ENCODE measurements at regions not wholly inside any gene's neighbourhood (a gene's known extent, or its start where the extent isn't known, plus 50 kb on each side); places are given as distances from the start of the nearest gene placed in this dataset.
A peak's percentile ranks its signal among the peaks of the same experiment; 100 is the strongest.
"Not testable (repeated sequence)": the region's sequence is repeated elsewhere in the genome, so short reads cannot be mapped to it uniquely, and the experiment has no call there.

DNA sequence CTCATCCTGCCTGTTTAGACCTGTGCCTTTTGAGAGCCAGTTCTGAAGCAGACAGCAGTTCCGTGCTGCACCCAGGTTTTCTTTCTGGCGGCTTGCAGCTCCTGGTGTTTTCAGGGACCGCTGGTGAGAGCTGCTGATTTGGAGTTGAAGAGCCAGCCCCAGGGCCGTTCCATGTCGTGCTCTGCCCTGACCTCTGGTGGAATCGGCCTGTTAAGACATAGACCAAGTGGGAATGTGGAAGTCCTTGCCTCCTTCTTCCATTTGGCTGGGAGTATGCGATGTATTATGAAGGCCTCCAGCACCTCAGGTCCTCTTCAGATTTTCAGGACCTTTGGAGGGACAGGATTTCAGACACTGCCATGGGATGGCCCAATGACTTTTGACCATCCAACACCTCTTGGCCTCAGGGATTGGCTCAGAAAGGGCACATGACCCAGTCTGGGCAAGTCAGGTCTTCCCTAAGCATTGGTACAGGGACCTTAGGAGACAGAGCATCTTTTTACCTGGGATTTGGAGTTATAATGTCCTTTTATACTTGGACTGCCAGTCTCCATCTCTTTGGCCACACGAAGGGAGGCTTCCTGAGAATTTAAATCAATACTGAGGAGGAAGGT, 136.1 kb upstream of the CLINT1 start:
- peak; percentile 64 for DNase-seq

DNA sequence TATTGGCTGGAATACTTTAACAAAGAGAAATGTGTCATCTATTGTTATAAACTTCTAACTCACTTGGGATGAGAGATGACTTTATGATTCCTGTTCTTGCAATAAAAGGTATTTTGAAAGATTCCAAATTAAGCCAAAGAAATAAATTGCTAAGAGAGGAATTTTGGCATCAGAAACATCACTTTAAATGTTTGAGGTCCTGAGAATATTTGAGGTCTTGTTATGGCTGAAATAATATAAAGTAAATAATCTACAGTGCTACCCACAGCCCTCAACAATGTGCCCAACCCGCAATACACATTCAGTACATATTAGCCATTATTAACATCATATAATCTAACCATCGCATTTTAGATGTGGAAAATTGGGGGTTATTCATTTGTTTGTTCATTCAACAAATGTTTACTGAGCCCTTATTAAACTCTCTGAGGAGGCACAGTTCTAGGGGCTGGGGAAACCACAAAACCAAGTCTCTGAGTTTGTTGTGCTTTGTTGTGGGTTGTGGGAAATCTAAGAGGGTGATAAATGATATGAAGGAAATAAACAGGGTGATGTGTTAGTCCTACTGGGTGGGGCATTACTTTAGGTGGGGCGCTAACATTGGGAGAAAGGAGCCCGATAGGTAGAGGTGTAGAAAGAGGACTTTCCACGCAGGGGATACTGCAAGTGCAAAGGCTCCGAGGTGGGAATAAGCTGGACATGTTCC, 135.2 kb upstream of the CLINT1 start:
- no peak for DNase-seq

DNA sequence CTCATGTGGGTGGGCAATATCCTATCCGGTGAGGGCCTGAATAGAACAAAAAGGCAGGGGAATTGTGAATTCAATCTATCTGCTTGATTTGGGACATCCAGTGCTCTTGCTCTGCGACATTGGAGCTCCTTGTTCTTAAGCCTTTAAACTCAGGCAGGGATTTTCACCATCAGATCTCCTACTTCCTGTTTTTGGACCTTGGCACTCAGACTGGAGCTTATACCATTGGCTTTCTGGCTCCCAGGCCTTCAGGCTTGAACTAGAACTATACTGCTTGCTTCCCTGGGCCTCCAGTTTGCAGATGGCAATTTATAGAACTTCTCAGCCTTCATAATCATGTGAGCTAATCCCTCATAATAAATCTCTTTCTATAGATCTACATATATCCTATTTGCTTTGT, 134.3 kb upstream of the CLINT1 start:
- no peak for DNase-seq

DNA sequence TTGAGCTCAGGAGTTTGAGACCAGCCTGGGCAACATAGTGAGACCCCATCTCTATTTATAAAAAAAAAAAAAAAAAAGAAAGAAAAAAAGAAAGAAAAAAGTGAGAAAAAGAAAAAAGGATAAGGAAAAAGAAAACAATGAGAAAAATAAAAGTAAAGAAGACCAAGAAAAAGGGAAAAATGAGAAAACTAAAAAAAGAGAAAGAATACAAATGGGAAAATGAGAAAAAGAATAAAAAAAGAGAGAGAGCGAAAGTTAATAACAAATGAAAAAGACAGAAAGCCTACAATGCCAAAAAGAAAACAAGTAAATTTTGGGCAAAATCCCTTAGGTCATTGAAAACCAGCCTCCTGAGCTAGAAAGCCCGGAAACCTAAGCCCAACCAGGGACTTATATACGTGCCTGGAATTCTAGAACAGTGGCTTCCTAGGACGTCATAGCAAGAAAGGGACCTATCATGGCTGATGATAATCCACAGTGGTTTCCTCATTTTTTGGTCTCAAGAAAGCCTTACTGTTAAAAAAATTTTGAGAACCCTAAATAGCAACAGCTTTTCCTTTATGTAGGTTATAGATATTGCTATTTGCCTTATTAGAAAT, 131.7 kb upstream of the CLINT1 start:
- no peak for DNase-seq

DNA sequence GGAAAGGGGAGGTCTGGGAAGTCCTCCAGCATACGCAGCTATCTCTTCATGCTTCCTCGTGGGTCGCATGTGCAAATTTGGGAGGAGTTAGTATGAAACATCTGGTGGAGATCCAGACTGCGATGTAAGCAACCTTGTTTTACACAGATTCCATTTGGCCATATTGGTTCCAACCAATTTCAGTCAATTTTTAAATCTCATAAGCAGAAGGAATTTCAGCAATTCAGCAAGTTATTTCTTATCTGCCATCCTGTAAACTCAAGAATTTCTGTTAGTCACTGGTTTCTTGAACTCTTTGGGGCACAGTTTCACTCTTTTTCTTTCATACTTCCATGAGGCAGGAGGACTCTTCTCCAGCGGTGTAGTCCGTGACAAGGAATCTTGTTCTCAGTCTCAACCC, 130.4 kb upstream of the CLINT1 start:
- no peak for DNase-seq

DNA sequence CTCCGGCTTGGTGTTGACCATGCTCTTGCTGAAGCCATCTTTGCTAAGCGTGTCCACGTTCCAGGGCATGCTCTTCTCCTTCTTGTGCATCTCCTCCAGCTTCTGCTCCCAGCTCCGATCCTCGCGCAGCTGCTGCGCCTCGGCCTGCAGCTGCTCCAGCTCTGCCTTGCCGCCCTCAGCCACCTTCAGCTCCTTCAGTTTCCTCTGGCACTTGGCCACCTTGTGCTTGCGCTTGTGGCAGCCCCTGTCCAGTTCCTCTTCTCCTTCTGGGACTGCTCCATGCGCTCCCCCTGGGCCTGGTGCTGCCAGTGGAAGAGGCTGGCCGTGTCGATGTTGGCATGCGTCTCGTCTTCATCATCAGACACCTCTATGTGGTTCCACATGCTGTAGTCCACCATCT, 128.3 kb upstream of the CLINT1 start:
- DNase-seq: no peak

DNA sequence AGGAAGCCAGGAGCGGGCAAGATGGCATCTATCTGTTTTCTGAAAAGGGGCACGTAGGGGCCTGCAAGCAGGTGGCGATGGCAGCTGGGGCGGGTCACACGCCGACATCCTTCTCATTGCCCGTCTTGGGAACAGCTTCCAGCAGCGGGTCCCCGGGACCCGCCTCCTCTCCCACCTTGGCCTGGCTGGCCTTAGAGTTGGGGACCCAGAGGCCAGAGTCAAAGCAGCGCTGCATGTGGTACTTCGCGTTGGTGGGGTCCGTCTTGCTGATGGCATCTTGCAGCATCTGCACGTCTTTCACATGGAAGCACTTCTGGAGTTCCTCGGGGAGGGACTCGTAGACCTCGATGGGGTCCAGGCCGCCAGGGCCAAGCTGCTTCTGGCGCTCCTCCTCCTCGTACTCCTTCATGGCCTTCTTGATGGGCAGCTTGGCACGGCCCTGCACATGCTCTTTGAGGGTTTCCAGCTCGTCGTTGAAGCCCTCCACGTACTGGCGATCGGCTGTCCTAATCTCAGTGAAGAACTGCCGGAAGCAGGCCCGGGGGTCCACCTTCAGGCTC, 127.6 kb upstream of the CLINT1 start:
- DNase-seq: no peak

DNA sequence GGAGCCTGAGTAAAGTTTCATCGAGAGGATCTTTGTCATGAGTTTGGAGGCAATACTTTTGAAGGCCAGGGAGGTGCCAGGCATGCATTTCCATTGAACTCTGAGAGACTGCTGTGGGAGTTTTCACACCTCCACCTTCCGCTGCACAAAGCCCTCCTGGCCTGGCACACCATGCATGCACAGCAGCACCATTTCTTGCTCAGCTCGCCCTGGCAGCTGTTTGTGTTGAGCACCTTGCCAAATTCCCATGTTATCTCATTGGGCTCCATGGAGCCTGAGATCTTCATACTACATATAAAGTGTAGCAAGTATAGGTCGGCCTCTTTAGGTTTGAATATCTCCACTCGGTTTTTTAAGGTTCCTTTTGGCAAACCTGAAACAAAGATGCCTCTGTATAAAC, 125.7 kb upstream of the CLINT1 start:
- no peak for DNase-seq

DNA sequence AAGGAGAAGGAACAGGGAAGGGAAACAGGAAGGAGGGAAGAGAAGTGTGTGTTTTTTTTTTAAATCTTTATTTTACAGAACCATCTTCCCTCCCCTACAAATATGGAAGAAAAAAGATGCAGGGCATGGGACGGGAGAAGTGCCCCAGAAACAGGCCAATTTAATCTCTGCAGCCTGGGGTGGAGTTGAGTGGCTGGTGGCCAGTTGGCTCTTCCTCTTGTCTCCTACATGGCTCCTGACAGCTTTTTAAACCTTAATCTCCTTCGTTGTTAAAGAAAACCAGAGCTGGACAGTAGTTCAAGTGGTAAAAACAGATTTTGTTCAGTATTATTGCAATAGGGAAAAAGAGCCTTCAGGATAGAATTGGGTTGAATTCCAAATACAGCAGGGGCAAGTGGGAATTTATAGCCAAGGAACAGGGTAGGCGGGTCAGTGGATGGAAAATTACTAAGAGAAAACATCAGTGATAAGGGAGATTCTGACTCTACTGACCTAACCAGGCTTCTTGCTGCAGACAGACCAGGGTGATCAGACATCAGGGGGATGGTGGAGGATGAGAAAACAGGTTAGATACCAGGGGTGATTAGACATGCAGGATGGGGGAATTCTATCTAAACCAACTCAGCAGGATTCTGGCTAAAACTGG, 125.1 kb upstream of the CLINT1 start:
- no peak for DNase-seq

DNA sequence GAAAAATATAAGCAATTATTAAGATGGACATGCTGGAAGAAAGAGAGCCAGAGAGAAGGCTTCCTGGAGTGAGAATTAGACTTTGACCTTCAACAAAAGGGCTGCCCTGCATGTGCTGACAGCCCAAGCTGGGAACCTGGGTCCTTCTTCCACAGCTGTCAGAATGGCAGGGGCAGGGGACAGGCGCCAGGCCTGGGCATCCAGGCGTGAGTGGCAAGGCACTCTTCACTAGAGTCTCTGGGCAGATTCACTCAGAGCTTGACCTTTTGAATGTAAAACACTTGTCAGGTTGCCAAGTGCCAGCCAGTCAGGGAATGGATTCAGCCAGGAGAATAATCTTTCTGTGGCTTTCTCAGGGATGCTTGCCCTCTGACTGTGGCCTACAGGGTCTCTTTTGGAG, 119.1 kb upstream of the CLINT1 start:
- no peak for DNase-seq

DNA sequence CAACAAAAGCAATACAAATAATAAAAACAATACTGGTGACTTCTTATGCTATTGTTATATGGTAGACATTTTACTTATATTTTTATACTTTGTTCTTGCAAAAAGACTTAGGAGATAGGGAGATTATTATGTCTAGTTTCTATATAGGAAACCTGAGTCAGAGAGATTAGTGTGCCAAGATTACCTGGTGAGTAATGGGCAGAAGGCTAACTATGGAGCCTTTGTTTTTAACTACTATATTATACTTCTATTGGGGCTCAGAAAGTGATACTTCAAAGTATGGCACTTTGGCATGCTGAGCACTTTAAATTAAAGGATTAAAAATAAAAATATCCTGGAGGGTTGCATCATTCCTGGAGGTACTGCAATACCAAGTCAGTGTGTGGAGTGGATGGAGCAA, 117.5 kb upstream of the CLINT1 start:
- no peak for DNase-seq

DNA sequence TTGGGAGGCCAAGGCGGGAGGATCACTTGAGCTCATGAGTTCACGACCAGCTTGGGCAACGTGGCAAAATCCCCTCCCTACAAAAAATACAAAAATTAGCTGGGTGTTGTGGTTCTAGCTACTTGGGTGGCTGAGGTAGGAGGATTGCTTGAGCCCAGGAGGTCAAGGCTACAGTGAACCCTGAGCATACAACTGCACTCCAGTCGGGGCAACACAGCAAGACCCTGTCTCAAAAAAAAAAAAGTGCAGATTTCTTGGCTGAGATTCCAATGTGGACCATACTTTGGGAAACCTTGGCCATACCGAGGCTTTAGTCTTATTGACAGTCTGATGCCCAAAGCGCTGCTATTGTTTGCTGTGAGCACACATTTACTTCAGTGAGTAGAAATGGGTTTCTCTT, 113.6 kb upstream of the CLINT1 start:
- no peak for DNase-seq

DNA sequence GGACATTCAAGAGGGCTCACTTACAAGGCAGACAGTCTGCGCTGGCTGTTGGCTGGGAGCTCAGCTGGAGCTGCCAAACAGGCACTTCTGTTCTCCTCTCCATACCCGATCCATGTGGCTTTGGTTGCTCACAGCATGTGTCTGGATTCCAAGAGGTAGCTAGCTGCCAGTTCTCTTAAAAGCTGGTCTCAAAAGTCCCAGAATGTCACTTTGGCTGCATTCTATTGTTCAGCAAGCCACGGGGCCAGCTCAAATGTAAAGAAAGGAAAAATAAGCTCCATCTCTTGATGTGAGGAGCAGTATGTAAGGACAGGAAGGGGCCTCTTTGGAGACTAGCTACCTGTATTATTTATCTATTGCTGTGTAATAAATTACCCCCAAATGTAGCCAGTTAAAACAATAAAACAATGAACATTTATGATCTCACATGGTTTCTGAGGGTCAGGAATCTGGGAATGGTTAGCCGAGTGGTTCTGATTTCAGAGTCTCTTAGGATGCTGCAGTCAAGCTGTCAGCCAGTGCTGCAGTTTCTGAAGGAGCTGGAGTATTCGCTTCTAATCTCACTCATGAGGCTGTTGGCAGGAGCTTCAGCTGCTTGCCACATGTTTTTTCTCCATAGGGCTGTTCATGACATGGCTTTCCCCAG, 112.7 kb upstream of the CLINT1 start:
- no peak for DNase-seq

DNA sequence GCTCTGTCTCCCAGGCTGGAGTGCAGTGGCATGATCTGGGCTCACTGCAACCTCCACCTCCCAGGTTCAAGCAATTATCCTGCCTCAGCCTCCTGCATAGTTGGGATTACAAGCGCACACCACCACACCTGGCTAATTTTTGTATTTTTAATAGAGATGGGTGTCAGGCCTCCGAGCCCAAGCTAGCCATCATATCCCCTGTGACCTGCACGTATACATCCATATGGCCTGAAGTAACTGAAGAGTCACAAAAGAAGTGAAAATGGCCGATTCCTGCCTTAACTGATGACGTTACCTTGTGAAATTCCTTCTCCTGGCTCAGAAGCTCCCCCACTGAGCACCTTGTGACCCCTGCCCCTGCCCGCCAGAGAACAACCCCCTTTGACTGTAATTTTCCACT, 109.6 kb upstream of the CLINT1 start:
- not testable (repeated sequence) for DNase-seq

DNA sequence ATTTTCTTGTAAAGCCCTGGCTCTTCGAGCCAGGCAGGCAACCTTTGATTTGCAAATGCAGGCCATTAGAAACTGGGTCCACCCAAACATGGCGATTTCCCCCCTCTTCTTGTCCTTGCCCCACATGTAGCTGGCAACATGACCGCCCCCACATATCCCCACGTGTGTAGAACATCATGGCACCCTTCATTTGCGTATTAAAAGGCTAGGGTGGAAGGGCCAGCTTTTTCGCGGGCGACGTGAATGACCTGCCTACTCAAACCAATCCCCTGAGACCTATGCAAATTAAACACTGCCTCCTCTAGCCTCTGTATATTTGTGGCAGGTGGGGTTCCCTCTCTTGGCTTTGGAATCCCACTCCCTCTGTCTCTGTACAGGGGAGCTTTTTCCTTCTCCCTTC, 107.0 kb upstream of the CLINT1 start:
- no peak for DNase-seq

DNA sequence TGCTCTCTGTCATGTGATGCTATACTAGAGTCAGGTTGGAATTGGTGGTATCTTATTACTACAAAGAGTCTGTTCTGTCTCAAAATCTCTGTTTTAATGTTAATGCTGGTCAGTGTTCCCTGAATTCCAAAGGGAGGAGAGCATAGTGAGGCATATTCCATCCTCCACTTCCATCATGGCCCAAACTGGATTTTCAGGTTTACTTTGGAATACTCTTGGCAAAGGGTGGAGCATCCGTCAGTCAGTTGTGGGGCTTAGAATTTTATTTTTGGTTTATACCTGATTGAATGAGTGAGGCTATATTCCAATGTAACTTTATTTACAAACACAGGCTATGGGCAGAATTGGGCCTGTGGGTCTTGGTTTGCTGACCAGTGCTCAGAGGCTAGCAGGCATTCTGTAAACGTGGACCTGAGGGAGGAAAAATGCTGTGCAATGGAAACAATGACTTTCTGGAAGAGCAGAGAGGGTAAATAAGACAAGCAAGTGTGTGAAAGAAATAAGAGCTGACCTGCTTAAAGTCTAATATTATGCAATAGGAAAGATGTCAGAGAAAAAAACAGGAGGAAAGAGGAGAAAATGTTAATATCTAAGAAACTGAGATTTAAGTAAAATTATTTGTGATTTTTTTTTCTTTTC, 106.2 kb upstream of the CLINT1 start:
- DNase-seq: no peak

DNA sequence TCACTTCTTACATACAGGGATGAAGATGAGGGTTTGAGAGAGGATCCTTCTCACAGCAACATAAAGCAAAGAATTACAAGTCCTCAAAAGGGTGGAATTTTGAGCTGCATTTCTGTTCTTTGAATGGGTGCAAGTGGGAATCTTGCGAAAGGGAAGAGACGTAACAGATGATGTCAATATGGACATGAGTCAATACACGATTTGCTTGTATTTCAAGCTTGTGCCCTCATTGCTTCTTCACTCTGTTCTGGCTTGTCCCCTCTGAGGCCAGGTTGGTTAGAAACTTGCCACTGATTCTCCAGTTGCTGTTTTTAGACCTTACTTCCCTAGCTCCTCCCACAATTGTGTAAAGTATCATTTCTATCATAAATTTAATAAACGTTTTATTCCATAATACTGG, 104.8 kb upstream of the CLINT1 start:
- no peak for DNase-seq

DNA sequence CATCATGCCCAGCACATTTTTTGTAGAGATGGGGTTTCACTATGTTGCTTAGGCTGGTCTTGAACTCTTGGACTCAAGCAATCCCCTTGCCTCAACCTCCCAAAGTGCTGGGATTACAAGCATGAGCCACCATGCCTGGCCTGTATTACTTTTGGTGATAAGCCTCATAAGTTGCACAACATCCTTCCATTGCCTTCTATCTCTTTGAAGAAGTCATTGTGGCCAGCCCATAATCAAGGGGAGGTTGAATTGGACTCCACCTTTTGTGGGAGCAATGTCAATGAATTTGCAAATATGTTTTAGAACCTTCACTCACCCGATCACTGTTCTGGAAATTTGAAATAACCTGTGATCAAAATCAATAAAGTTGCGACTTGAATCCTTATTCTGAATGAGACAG, 104.3 kb upstream of the CLINT1 start:
- DNase-seq: no peak

DNA sequence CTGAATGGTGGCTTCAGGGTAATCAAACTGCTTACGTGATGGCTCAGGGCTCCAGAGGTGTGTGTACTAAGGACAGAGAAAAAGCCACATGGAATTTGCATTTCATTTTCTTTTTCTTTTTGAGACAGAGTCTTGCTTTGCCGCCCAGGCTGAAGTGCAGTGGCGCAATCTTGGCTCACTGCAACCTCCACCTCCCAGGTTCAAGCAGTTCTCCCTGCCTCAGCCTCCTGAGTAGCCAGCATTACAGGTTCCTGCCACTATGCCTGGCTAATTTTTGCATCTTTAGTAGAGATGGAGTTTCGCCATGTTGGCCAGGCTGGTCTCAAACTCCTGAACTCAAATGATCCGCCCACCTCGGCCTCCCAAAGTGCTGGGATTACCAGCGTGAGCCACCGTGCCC, 103.7 kb upstream of the CLINT1 start:
- not testable (repeated sequence) for DNase-seq

DNA sequence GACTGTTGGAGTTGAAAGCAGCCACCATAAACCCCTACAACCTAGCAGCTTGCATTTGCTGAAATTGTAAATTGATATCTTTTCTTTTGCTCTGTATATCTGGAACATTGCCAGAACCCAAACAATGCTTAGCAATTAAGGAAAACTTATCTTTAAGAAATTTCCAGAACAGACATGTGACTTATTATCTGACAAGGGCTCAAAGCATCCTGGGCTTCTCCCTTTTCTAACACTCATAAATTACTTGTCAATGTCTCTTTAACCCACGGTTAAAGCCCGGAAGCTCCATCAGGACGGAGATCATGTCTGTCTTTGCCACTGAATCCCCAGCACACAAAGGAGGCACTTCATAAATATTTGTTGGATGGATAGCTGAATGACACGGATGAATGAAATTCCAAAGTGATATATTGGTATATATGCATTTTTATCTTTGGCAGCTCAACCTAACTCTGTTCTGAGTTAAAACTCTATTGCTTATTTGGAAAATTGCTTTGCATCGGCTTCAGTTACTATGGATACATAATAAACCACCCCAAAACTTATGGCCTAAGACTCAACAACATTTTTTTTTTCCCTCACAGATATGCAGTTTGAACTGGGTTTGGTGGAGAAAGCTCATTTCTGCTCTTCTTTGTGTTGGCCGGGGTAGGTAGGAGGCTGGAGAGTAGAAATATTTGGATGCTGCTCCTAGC, 103.1 kb upstream of the CLINT1 start:
- DNase-seq: peak; percentile 52

DNA sequence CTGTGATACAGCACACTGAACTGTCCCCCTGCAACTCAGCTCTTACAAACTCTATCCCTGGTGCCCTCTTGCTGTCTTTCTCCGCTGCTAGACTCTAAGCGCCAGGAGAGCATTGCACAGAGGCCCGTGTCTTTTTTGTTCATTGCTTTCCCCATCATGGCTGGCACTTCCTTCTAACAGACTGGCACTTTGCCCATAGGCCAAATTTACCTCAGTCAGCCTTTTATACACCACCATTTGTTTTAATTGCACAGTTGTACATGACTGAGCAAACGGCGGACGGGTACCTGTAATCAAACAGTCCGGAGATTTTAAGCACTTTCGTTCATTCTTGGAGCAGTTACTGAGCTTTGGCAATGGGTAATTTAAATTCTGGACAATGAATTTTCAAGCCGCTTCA, 102.2 kb upstream of the CLINT1 start:
- peak; percentile 55 for DNase-seq

DNA sequence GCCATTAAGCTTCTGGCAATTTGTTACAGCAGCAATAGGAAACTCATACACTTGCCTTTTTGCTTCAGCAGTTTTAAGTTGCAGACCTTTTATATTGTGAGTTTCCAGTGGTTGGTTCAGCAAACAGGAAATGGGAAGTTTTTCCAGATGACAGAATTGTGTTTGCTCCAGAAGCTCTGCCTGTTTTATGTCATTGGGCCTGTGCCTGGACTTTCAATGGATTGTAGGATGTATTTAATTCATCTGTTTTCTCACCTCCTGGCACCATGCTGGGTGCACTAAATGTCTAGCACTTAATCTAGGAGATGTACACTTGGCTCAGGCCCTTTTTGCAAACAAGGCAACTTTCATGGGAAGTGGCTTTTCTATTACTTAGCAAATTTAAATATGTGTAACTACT, 100.4 kb upstream of the CLINT1 start:
- DNase-seq: no peak
